ENCODE measurements at regions not wholly inside any gene's neighbourhood (a gene's known extent, or its start where the extent isn't known, plus 50 kb on each side); places are given as distances from the start of the nearest gene placed in this dataset.

DNA sequence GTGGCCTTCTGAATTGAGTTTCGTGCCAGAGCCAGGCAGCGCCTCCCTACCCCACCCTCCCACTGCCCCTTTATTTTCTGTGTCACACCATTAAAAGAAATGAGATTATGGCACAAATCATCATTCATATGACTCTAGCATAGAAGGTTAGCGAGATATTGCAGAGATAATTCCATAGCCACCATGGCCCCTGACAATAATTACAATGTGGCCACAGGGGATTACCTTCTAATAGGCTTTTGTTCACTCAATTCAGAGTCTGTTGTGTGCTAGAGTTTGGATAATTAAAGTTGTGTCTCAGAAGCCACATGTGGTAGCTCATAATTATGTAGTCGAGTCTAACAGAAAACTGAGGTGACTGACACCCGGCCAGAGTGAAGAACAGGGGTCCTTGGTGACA, 428.1 kb downstream of the ARHGEF28 start:
- TF ChIP-seq MAX (IDR thresholded peaks at IDR 0.05) = no peak
- no peak for TF ChIP-seq CEBPB (IDR thresholded peaks at IDR 0.05)
- no peak for TF ChIP-seq CREB1 (IDR thresholded peaks at IDR 0.05; ENCODE audit: low read depth)
- no peak for TF ChIP-seq RAD21 (IDR thresholded peaks at IDR 0.05; ENCODE audit: low read depth)
- TF ChIP-seq EGR1 (IDR thresholded peaks at IDR 0.05) = no peak
- TF ChIP-seq NFIC (IDR thresholded peaks at IDR 0.05) = no peak
- TF ChIP-seq TEAD4 (IDR thresholded peaks at IDR 0.05) = no peak
- TF ChIP-seq USF1 (IDR thresholded peaks at IDR 0.05) = no peak
- TF ChIP-seq EP300 (IDR thresholded peaks at IDR 0.05; ENCODE audit: borderline replicate concordance) = no peak
- TF ChIP-seq ZBTB7A (IDR thresholded peaks at IDR 0.05; ENCODE audit: low read depth) = no peak
- no peak for TF ChIP-seq REST (IDR thresholded peaks at IDR 0.05; ENCODE audit: low read depth)
- TF ChIP-seq YY1 (IDR thresholded peaks at IDR 0.05; ENCODE audit: low read depth) = no peak
- no peak for TF ChIP-seq TAF1 (IDR thresholded peaks at IDR 0.05; ENCODE audit: low read depth)

DNA sequence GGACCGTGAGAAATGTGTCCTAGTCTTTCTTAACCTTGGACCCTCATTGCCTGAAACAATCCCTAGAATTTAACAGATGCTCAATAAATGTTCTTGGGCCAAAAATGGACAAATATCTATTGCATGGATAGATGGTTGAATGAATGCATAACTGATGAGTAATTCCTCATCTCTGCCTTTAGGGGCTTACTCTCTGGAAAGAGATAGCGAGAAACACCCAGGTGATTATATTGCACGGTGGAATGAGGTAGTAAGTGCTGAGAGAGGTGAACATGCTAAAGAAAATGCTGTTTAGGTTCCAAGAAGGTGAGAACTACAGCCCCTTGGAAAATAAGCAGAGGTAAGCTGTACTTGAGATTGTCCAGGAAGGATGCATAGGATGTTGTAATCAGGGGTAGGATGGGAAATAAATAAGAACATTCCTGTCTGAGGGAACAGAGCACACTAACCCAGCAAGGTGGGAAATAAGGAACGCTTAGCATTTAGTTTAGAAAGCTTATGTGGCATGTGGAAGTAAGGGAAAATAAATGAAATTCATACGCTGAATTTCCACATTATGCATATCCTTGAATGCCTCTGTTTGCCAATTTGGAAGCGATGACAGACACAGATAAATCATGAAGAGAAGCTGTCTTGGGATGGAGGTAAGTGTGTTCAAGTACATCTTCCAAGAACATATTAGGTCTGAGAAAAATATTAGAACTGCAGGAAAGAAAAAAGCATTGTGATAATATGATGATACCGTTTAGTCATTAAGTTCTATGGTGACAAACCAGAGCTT, 426.6 kb downstream of the ARHGEF28 start:
- no peak for TF ChIP-seq MAX (IDR thresholded peaks at IDR 0.05)
- no peak for TF ChIP-seq NFIC (IDR thresholded peaks at IDR 0.05)
- TF ChIP-seq USF1 (IDR thresholded peaks at IDR 0.05) = no peak
- TF ChIP-seq TCF12 (IDR thresholded peaks at IDR 0.05; ENCODE audit: low read depth) = no peak

DNA sequence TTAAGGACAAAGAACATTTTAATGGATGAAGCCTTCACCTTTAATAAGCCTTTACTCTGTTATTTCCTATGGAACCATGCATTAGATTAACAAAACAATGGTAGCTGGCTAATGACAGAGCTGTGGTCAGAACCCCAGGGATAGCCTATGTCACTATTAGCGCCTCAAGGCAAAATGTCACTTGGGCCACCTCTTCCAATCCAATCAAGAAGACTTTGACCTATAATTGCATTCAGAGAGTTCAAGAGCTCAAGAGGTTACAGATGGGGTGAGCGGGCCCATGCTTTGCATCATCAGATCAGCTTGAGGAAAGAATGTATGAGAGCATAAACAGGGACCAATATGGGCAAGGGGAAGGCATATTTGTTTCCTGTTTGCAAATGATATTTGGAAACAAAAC, 425.1 kb downstream of the ARHGEF28 start:
- TF ChIP-seq TAF1 (IDR thresholded peaks at IDR 0.05; ENCODE audit: low read depth) (no peak), TCF12 (IDR thresholded peaks at IDR 0.05; ENCODE audit: low read depth) (no peak), CREB1 (IDR thresholded peaks at IDR 0.05; ENCODE audit: low read depth) (no peak), YY1 (IDR thresholded peaks at IDR 0.05; ENCODE audit: low read depth) (no peak), RAD21 (IDR thresholded peaks at IDR 0.05; ENCODE audit: low read depth) (no peak), REST (IDR thresholded peaks at IDR 0.05; ENCODE audit: low read depth) (no peak), EGR1 (IDR thresholded peaks at IDR 0.05) (no peak), FOXM1 (IDR thresholded peaks at IDR 0.05; ENCODE audit: borderline replicate concordance, low read depth) (no peak), TEAD4 (IDR thresholded peaks at IDR 0.05) (no peak), MAX (IDR thresholded peaks at IDR 0.05) (no peak), CEBPB (IDR thresholded peaks at IDR 0.05) (no peak), EP300 (IDR thresholded peaks at IDR 0.05; ENCODE audit: borderline replicate concordance) (no peak), USF1 (IDR thresholded peaks at IDR 0.05) (no peak)

DNA sequence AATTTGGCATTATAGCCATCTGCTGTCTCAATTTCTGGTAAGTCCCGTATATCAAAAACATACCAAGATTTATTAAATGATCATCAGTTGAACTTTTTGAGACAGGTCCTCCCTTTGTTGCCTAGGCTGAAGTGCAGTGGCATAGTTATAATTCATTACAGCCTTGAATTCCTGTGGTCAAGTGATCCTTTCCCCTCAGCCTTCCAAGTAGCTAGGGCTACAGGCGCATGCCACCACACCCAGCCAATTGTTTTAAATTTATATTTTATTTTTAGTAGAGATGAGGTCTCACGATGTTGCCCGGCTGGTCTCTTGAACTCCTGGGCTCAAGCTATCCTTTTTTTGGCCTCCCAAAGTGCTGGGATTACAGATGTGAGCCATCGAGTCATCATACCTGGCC, 418.9 kb downstream of the ARHGEF28 start:
- TF ChIP-seq TAF1 (IDR thresholded peaks at IDR 0.05; ENCODE audit: low read depth) = no peak
- no peak for TF ChIP-seq MAX (IDR thresholded peaks at IDR 0.05)
- no peak for TF ChIP-seq REST (IDR thresholded peaks at IDR 0.05; ENCODE audit: low read depth)
- TF ChIP-seq RAD21 (IDR thresholded peaks at IDR 0.05; ENCODE audit: low read depth) = no peak
- TF ChIP-seq CREB1 (IDR thresholded peaks at IDR 0.05; ENCODE audit: low read depth) = no peak
- no peak for TF ChIP-seq NFIC (IDR thresholded peaks at IDR 0.05)
- TF ChIP-seq USF1 (IDR thresholded peaks at IDR 0.05) = no peak
- TF ChIP-seq FOXM1 (IDR thresholded peaks at IDR 0.05; ENCODE audit: borderline replicate concordance, low read depth) = no peak
- no peak for TF ChIP-seq ZBTB7A (IDR thresholded peaks at IDR 0.05; ENCODE audit: low read depth)
- TF ChIP-seq YY1 (IDR thresholded peaks at IDR 0.05; ENCODE audit: low read depth) = no peak
- no peak for TF ChIP-seq TCF12 (IDR thresholded peaks at IDR 0.05; ENCODE audit: low read depth)
- TF ChIP-seq CEBPB (IDR thresholded peaks at IDR 0.05) = no peak
- TF ChIP-seq EGR1 (IDR thresholded peaks at IDR 0.05) = no peak
- TF ChIP-seq TEAD4 (IDR thresholded peaks at IDR 0.05) = no peak
- no peak for TF ChIP-seq EP300 (IDR thresholded peaks at IDR 0.05; ENCODE audit: borderline replicate concordance)
